DOHH2 (cell line): ENCODE measurements at regions not wholly inside any gene's neighbourhood (a gene's known extent, or its start where the extent isn't known, plus 50 kb on each side); places are given as distances from the start of the nearest gene placed in this dataset.

Experiments
- H3F3A ChIP-seq: fragments of 200-600 bp; sonication (generic), shearing (Covaris generic); 2 replicates; pipeline ENCODE4 v1.6.0; 2016; ENCODE audit warnings: antibody characterized with exemption, mild to moderate bottlenecking; ENCODE audit not compliant: control insufficient read depth, insufficient read depth
- H3K27ac ChIP-seq: fragments of 200-600 bp; sonication (generic); 2 replicates; pipeline ENCODE4 v1.5.1; 2014; ENCODE audit warnings: low read depth, mild to moderate bottlenecking, low read length, moderate library complexity
- H3K27me3 ChIP-seq: fragments of 200-600 bp; sonication (generic); 2 replicates; pipeline ENCODE4 v1.6.1; 2014; ENCODE audit warnings: mild to moderate bottlenecking, low read length, mixed read lengths; ENCODE audit not compliant: control insufficient read depth
- H3K36me3 ChIP-seq: fragments of 200-600 bp; sonication (generic); 2 replicates; pipeline ENCODE4 v1.6.1; 2014; ENCODE audit warnings: mild to moderate bottlenecking, low read length, moderate library complexity, mixed read lengths; ENCODE audit not compliant: control insufficient read depth
- H3K4me1 ChIP-seq: fragments of 200-600 bp; sonication (generic); 2 replicates; pipeline ENCODE4 v1.6.1; 2014; ENCODE audit warnings: mild to moderate bottlenecking, low read length, mixed read lengths; ENCODE audit not compliant: control insufficient read depth
- H3K4me2 ChIP-seq: fragments of 200-600 bp; sonication (generic); 2 replicates; pipeline ENCODE4 v1.6.0; 2014; ENCODE audit warnings: mild to moderate bottlenecking, low read length, moderate library complexity
- H3K4me3 ChIP-seq: fragments of 200-600 bp; sonication (generic); 2 replicates; pipeline ENCODE4 v1.5.1; 2014; ENCODE audit warnings: mild to moderate bottlenecking, low read length, mixed read lengths
- H3K79me2 ChIP-seq: fragments of 200-600 bp; sonication (generic); 2 replicates; pipeline ENCODE4 v1.6.1; 2014; ENCODE audit warnings: mild to moderate bottlenecking, low read length, mixed read lengths; ENCODE audit not compliant: control insufficient read depth
- H3K9me2 ChIP-seq: fragments of 200-600 bp; sonication (generic); replicated peaks from 2 replicates; pipeline ENCODE4 v1.6.1; 2014; ENCODE audit warnings: mild to moderate bottlenecking, low read length, mixed read lengths; ENCODE audit not compliant: control insufficient read depth
- H3K9me3 ChIP-seq: fragments of 200-600 bp; sonication (generic); 2 replicates; pipeline ENCODE4 v1.6.1; 2014; ENCODE audit warnings: antibody characterized with exemption, low read length, mixed read lengths; ENCODE audit not compliant: control insufficient read depth, insufficient read depth
- H4K20me1 ChIP-seq: fragments of 200-600 bp; sonication (generic); 2 replicates; pipeline ENCODE4 v1.6.0; 2014; ENCODE audit warnings: low read depth, mild to moderate bottlenecking, antibody characterized with exemption, low read length, moderate library complexity; ENCODE audit not compliant: control insufficient read depth, insufficient read depth
- EZH2phosphoT487 ChIP-seq: fragments of 200-600 bp; sonication (generic); IDR thresholded peaks from 2 replicates; pipeline ENCODE4 v1.6.1; 2017; ENCODE audit warnings: borderline replicate concordance, mild to moderate bottlenecking, antibody characterized with exemption, low read length, moderate library complexity, mixed read lengths
- TF ChIP-seq, protein P1 (sequence below): fragments of 200-600 bp; sonication (generic); IDR thresholded peaks from one replicate; pipeline ENCODE4 v1.5.1; 2014; ENCODE audit warnings: antibody characterized with exemption, mild to moderate bottlenecking, low read depth, low read length; ENCODE audit not compliant: poor library complexity, severe bottlenecking

DNA sequence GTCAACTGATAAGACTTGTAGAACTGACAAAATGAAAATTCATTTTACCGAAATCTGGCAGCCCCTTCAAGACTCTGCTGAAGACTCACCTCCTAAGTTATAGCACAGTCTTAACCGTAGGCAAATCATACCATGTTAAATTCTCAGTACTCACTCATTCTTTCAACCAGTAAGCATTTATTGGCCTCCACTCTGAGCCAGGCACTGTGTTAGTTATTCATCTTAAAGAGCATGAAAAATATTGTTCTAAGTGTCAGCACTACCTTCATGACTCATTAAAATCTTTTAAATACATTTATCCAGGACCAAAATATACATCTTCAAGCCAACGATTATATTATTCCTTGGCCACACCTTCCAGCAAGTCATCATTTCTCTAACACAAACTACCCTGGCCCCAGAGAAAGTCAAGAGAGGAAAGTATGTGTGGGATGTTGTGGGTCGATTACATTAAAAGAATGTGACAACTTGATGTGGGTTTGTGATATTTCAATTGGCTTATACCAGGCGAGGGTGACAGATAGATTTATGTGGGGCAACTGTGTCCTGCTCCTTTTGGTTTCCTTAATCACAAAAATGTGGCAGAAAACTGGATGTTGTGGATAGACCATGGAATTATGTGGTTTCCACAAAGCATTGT lies 55.0 kb downstream of the TMEM30B start:
- Histone ChIP-seq H3K4me1 (no peaks in the 10 kb centered on the region), H3K79me2 (no peaks in the 10 kb centered on the region), H3K4me2 (no peak overlapping the region), H3K9me2 (no peaks in the 10 kb centered on the region), H3K36me3 (no peaks in the 10 kb centered on the region), H3F3A (no peaks in the 10 kb centered on the region), H3K27me3 (peaks cover 2% of the 10 kb centered on the region; the same call in 1 of the 2 replicates), H3K27ac (no peak overlapping the region), H3K9me3 (no peaks in the 10 kb centered on the region), H4K20me1 (no peaks in the 10 kb centered on the region), H3K4me3 (no peak overlapping the region)
- TF ChIP-seq EZH2phosphoT487: no peak
- TF ChIP-seq, protein P1, sequence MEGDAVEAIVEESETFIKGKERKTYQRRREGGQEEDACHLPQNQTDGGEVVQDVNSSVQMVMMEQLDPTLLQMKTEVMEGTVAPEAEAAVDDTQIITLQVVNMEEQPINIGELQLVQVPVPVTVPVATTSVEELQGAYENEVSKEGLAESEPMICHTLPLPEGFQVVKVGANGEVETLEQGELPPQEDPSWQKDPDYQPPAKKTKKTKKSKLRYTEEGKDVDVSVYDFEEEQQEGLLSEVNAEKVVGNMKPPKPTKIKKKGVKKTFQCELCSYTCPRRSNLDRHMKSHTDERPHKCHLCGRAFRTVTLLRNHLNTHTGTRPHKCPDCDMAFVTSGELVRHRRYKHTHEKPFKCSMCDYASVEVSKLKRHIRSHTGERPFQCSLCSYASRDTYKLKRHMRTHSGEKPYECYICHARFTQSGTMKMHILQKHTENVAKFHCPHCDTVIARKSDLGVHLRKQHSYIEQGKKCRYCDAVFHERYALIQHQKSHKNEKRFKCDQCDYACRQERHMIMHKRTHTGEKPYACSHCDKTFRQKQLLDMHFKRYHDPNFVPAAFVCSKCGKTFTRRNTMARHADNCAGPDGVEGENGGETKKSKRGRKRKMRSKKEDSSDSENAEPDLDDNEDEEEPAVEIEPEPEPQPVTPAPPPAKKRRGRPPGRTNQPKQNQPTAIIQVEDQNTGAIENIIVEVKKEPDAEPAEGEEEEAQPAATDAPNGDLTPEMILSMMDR: no peak

DNA sequence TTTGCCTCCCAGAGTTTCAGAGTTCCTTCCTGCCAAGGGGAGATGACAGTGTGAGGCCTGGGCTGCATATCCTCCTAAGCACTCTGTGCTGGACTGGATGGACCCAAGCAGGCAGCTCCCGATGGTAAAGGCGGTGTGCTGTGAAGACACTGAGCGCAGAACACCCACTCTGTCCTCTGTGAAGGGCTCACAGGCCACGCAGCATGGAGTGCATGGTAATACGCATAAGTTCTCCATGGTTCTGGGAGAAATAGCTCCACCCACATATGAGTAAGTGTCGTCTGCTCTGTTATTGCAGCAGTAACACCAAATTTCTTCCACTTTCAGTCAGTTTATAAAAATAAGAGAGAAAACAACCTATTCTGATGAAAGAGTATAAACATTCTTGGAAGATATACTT lies 55.8 kb downstream of the TMEM30B start:
- Histone ChIP-seq H3K9me3 (no peaks in the 10 kb centered on the region), H3K27ac (no peak overlapping the region), H3F3A (no peaks in the 10 kb centered on the region), H3K27me3 (peaks cover 2% of the 10 kb centered on the region; the same call in 1 of the 2 replicates), H3K4me1 (no peaks in the 10 kb centered on the region), H3K79me2 (no peaks in the 10 kb centered on the region), H4K20me1 (no peaks in the 10 kb centered on the region), H3K4me3 (no peak overlapping the region), H3K9me2 (no peaks in the 10 kb centered on the region), H3K36me3 (no peaks in the 10 kb centered on the region), H3K4me2 (no peak overlapping the region)
- TF ChIP-seq, protein P1: no peak
- no peak for TF ChIP-seq EZH2phosphoT487

DNA sequence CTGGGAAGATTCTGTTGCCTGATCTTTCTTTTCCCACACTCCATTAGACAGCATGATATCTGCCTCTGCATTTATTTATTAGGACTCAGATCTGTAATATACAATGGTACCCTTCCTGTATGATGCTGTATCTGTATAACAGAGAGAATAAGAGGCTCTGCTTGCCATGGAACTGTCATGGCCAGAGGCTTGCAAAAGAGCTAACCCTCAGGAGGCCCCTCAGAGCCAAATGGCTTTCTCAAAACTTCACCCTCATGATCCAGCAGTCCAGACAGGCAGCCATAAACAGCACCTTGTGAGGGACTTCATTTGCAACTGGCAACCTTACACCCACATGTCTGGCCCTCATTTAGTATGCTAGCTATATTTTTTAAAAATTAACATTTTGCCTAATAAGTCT lies 57.6 kb downstream of the TMEM30B start:
- H3K9me3 ChIP-seq: no peaks in the 10 kb centered on the region
- peaks cover 19% of the 10 kb centered on the region for H3K27me3 ChIP-seq
- no peak overlapping the region for H3K4me2 ChIP-seq
- H3K79me2 ChIP-seq: no peaks in the 10 kb centered on the region
- H3F3A ChIP-seq: no peaks in the 10 kb centered on the region
- no peaks in the 10 kb centered on the region for H3K4me1 ChIP-seq
- H3K36me3 ChIP-seq: no peaks in the 10 kb centered on the region
- H3K27ac ChIP-seq: no peak overlapping the region
- TF ChIP-seq EZH2phosphoT487: no peak
- TF ChIP-seq, protein P1: no peak
- H3K9me2 ChIP-seq: no peaks in the 10 kb centered on the region
- no peak overlapping the region for H3K4me3 ChIP-seq
- no peaks in the 10 kb centered on the region for H4K20me1 ChIP-seq

DNA sequence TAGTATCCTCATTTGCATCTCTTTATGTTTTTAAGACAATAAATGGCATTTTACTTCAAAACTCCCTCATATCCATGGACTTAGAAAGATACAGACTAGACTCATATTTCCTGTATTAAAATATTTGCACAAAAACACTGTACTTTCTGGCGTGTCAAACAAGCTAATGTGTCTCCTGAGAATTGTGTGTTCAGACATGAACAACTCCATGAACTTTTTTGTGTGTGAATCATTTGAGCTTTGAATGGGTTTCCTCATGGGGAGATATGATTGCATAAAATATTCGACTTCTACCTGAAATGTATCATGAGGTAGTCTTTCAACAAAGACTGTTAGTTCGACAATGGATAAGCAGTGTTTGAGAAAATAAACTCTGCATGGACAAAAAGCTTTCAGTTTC lies 58.8 kb downstream of the TMEM30B start:
- no peaks in the 10 kb centered on the region for H3K4me1 ChIP-seq
- no peaks in the 10 kb centered on the region for H3K79me2 ChIP-seq
- no peak overlapping the region for H3K4me3 ChIP-seq

More for the DNA sequence above, 58.8 kb downstream of the TMEM30B start:
- H4K20me1 ChIP-seq: no peaks in the 10 kb centered on the region
- no peak for TF ChIP-seq EZH2phosphoT487
- TF ChIP-seq, protein P1: no peak
- H3K9me3 ChIP-seq: no peaks in the 10 kb centered on the region
- H3K27me3 ChIP-seq: peaks cover 28% of the 10 kb centered on the region
- H3K4me2 ChIP-seq: no peak overlapping the region
- H3K27ac ChIP-seq: no peak overlapping the region
- H3K36me3 ChIP-seq: no peaks in the 10 kb centered on the region
- no peaks in the 10 kb centered on the region for H3F3A ChIP-seq
- no peaks in the 10 kb centered on the region for H3K9me2 ChIP-seq
